HG02840 (cell line): ENCODE measurements at regions not wholly inside any gene's neighbourhood (a gene's known extent, or its start where the extent isn't known, plus 50 kb on each side); places are given as distances from the start of the nearest gene placed in this dataset.

Experiments used
- ATAC-seq: cut with Tn5 transposase; IDR thresholded peaks from one replicate; pipeline ENCODE4 v1.9.1; 2021; ENCODE audit warnings: mild to moderate bottlenecking, moderate library complexity, moderate number of reproducible peaks; ENCODE audit not compliant: unreplicated experiment, low FRiP score

DNA sequence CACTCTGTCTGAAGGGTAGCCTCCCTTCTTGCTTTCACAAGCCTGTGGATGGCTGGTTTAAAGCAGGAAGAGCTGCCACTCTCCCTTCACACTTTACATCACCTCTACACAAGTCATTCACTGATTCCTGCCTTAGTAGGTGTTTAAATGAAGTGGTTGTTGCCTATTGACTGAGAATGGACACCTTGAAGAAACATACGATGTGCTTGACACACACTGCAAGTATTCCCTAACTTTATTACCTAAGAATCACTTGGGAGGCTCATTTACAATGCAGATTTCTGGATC is 230.5 kb downstream of the PIK3R1 start:
- no peak for ATAC-seq

DNA sequence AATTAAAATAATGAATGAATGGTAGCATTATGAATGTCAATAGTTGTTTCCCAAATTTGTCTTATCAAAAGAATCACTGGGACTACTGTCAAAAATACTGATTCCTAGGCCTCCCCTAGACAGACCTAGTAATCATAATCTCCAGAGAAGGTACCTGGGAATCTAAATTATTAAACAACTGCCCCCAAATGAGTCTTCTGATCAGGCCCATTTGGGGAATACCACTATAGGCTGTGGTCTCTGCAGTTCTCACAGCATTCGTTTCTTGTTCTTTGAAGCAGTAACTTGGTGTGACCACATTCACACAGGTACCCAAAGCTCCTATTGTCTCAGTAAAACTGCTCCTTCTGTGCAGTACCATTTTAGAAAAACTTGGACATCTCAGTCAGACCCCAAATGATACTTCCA is 230.9 kb downstream of the PIK3R1 start:
- ATAC-seq, result no peak

DNA sequence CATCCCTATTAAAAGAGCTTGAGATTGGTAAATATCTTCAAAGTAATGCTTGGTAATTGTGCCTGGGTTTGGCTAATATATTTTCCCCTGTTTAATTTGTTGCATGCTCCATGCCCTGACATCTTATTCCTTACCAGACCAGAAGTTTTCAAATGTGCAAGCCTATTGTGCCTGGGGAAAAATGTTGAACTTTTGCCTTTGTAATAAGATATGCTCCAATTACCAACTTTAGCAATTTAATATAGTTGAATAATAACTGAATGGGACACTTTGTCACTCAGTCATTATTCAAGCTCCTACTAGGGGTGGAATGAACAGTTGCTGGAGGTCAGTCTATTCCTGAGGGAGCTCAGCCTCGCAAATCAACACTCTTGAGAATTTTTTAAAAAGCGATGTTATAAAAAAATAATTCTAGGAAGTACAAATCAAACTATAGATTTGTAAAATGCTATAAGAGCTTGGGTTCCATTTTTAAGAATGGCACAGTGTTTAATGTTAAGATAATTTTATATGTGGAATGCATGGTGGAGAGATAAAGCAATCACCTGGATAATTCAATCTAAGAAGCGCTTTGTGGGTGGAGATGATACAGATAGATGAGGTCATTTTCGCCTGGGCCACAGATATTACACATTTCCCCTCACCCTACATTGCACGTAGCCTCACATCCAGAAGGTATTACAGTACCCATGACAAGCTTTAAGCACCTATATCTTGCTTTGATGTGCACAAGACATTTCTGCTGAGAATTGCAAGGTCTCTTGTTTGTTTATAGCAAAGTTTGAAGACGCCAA is 231.8 kb downstream of the PIK3R1 start:
- ATAC-seq, result no peak

DNA sequence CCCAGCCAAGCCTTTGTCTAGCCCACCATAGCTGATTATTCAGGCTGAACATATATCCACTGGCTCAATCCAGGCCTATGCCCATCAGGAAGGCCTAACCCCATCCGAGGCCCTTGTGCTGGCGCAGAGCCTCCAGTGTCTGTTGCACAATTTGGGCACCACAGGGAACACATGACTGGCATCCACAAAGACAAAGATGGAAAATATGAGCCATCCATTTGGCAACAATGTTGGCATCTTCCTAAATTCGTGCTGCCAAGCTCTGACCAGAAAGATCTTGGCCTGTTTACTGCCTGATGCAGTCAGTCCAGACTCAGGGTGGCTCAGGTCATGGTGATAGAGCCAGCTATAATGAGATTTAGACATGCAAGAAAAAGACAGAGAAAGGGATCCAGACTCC is 233.8 kb downstream of the PIK3R1 start:
- no peak for ATAC-seq

DNA sequence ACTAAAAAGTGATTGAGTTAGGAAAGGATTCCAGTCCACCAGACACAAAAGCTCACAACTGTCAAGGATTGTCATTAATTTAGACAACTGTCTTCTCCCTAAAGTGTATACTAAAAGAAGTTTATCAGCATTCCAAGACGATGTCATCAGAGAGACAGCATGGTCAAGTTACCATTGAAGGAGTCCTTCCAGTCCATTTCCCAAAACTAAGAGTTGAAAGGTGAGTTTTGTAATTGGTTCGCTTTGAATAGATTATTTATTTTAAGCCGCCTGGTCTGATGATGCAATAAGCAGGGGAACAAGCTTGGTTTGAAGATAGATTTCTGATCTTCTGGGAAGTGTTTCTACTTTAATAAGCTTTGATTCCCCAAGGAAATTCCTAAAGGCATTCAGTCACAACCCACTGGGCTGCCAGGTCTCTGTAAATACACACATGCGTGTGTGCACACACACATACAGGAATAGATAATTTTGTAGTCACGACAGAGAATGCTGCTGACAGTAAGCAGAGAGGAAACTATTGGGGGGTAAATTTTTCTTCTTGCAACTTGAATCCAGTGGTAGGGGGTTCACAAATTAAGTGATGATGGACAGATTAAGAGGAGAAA is 234.8 kb downstream of the PIK3R1 start:
- ATAC-seq, result no peak

DNA sequence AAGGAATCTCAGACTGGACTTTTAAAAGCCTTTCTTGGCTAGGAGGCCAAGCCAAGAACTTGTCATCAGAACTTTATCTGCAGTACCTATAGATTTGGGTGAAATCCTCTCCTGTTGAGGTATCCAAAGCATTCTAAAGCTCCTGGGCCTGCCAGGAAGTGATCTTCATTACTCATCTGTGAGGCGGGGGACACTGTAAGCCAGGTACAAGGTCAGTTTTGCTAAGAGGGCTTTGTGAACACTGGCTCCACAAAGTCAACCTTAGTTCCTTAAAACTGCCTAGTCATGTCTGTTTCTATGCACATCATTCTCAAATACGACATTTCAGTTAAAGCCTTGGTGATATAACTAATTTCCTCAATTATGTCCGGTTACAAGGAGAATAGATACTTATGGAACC is 236.7 kb downstream of the PIK3R1 start:
- ATAC-seq, result no peak

DNA sequence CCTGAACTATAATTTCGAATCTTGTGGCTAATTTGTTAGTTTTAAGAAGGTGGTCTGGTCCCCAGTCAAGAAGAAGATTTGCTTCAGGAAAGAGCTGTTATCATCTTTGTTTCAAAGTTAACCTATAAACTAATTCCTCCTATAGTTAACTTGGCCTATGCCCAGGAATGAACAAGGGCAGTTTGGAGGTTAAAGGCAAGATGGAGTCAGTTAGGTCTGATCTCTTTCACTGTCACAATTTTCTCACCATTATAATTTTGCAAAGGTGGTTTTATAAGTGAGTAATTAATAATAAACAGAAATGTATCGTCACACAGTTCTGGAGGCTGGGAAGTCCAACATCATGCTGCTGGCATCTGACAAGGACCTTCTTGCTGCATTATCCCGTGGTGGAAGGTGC is 238.6 kb downstream of the PIK3R1 start:
- no peak for ATAC-seq

DNA sequence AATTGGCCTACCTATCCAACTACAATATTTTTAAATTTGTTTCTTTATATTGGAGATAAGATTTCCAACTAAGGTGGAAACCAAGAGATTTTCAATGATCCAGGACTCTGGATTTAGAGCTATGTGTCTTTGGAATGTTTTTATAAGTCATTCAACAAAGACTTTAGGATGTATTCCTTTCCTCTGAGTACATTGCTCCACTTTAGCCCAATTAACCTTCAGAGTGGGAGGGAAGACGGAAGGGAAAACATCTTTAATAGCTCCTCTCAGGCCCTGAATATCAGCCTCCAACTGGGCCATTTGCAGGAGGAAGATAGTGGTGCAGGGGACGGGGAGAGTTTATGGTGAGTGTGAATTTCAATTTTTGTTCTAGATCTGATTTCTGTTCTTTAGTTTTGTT is 239.2 kb downstream of the PIK3R1 start:
- no peak for ATAC-seq

DNA sequence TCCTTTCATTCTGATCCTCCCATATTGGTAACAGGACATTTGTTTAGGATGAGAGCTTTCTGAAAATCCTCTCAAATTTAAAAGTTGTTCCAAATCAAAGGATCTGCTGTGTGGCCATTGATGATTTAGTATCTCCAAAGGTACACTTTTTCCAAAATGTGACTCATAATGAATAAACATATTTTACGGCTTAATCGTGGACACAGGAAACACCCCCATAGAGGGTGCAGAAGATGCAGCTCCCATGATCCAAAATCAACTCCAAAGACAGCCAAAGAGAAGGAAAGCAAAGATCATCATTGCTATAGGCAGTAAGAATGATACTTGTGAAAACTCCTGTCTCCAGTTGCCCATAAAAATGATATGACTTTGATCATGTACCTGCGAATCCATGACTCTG is 239.7 kb downstream of the PIK3R1 start:
- ATAC-seq, result no peak

DNA sequence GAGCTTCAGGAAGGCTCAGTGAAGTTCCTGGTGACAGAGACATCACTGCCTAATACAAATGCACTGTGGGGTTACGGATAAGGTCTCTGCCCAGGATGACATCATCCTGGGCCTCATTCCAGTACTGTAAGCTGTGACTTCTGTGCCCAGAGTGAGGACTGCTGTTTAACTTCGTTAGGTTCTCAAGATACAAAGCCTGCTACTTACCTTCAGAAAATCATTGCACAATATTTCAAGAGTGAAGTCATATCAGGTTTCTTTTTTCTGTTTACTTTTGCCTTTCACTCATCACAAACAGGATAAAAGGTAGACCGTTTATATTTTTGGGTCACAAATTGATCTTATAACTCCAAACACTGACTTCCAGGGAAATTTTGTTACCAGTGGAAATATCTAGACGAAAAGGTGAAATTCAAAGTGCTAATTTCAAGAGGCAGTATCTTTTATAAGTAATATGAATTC is 241.2 kb downstream of the PIK3R1 start:
- no peak for ATAC-seq

DNA sequence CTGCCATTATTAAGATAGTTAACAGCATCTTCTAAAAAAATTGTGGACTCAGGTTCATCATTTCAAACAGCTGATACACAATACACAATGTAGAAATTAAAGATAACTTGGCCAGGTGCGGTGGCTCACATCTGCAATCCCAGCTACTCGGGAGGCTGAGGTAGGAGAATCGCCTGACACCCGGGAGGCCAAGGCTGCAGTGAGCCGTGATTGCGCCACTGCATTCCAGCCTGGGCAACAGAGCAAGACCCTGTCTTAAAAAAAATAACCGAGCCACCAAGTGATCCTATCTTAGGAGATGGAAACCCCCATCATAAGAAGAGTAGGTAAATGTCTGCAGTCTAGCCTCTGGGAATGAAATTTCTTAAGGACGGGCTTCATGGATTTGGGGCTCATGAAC is 241.7 kb downstream of the PIK3R1 start:
- ATAC-seq, result no peak

DNA sequence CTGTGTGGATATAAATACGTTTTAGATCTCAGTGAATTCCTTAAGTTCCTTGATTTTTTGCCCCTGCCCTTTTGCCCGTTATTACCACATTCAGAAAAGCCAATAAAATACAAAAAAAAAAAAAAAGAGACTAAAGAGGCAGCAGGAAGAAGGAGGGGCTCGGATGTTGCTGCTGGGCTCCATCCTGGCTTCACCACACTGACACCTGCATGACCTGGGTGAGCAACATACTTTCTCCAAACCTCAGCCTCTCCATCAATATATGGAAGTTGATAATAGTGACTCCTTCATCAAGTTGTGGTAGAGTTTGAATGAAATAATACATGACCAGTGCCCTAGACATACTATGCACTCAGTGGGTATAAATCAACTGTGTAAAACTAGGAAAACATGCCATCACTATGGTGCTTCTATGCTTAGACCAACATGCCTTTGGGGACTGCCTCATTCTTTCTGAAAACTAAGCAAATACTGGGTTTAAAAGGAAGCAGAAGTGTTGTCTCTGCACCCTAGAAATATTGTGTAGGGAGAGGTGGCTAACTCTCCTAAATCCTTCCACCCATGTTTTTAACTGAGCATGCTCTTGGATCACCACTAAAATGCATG is 243.0 kb downstream of the PIK3R1 start:
- ATAC-seq, result no peak

DNA sequence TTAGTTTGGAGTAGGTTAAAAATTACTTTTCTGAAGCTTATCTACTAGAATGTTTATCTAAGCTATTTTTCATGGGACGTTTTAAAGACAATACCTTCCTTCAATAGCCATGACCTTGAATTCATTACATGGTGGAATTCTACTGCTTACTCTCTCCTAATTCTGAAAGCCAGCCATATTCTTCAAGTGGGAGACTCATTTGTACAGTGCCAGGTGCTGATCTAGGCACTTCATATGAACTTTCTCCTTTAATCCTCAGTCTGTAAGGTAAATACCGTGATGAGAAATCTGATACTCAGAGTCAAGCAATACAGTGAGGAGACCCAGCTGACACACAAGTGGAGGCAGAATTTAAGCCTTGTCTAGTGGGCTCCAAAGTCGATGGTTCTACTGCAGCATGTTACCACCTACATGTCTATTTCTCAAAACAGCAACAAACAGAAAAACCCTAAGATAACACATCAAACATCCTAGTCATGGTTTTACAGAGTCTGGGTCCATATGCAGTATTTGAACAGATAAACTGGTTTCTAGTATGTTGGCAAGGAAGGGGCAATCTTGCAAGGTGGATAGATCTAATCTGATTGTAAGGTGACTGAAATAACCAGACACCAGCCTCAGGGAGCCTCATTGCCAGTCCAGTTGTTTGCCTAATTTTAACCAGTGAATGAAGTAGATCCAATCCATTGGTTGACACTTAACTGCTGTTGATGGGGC is 243.7 kb downstream of the PIK3R1 start:
- ATAC-seq, result no peak

DNA sequence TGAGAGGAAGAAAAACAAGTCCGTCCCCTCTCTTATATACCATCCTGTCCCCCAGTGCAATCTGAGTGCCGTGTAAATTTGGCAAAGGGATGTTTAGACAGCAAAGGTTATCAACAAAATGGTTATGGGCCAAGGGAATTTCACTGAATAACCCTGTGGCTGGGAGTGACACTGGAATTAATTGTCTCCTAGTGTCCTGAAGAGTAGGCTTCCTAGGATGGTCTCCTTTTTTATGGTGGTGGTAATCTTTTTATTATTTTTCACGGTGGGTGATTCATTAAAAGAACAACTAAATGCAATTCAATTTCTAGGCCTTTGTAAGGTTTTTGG is 244.2 kb downstream of the PIK3R1 start:
- ATAC-seq, result no peak

DNA sequence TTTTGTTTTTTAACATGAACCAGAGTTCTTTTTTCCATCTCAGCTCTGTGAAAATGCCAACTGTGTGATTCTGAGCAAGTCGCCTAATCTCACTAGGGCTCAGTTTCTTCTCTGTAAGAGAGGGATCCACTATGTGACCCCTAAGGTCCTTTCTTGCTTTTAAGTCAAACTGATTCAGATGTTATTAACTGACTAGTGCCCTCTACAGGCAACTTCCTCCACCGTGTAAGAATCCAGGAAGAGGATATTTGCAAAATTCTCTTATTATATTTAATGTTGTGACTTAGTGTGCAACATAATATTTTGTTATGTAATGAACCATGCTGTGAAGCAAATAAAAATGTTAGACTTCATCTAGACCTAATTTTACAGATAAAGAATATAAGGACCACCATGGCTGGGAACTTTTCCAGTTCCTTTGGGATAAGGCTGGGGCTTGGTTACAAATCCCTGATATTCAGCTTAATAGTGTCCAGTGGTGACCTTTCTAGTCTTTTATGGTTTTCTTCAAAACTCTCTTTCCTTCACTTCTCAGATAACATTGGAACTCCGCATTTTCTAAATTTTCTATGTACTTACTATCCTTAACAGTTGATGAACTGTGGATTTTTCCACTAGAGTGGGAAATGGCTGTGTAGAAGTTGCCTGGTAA is 244.7 kb downstream of the PIK3R1 start:
- no peak for ATAC-seq

DNA sequence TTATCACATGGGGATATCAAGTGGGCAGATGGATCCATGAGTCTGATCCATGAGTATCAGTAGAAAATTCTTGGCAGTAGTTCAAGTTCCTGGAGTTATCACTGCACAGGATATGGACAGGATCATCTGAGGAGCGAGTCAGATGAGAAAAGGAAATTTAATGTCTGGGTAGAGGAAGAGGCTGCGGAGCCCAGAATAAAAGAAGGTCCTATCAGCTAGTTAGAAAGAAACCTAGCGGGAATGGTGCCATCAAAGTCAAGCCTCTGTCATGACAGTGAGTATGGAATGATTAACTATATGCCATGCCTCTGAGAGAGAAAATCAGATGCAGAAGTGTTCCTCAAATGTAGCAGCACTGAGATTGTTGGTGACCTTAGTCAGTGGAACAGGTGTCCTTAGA is 248.1 kb downstream of the PIK3R1 start:
- ATAC-seq, result no peak

DNA sequence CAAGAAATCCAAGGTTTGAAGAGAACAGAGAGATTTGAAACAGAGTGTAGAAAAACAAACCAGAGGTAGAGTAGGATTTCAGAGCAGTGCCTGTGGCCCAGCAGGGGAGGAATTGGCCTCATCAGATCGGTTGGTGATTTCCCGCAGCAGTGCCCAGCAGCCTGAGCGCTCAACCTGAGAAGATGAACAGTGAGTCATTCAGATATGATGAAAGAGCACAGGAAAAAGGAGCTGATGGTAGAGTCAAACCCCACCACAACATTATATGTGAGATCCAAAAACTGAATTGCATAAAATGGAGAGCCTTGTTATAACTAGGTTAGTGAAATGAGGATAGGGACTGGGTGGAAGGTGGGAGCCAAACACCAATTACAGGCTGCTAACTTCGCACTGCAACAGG is 248.9 kb downstream of the PIK3R1 start:
- ATAC-seq, result no peak

DNA sequence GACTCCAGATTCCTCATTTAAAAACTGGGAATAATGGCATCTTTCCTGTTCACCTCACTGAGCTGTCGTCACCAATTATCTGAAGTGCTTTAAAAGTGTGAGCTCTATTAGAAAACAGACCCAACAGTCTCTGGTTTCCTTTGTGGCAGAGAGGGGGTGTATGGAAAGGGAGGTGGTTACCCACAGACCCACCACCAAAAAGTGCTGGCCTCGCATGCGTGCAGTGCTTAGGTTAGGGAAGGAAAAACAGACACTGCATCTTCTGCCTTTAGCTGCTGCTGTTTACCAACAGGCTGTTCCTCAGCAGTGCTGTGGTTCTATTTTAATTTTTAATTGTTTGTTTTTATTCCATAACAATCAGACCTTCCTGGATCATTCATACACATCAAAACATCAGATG is 249.6 kb downstream of the PIK3R1 start:
- no peak for ATAC-seq

DNA sequence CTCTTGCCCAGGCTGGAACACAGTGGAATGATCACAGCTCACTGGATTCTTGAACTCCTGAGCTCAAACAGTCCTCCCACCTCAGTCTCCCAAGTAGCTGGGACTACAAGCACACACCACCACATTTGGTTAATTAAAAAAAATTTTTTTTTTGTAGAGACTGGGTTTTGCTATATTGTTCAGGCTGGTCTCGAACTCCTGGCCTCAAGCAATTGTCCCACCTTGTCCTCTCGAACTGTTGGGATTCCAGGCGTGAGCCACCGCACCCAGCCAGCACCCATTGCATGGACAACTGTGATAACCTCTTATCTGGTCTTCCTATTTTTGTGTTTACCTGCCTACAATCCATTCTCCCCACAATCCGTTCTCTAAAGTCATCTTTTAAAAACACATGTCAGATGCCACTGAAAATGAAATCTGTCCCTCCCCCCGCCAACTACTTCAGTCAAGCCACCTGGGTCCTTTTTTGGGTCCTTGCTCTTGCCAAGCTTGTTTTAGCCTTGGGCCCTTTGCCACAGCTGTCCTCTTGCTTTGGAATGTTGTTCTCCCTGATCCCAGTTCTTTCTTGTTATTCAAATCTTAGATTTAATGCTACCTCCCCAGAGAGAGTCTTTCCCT is 250.5 kb downstream of the PIK3R1 start:
- no peak for ATAC-seq

DNA sequence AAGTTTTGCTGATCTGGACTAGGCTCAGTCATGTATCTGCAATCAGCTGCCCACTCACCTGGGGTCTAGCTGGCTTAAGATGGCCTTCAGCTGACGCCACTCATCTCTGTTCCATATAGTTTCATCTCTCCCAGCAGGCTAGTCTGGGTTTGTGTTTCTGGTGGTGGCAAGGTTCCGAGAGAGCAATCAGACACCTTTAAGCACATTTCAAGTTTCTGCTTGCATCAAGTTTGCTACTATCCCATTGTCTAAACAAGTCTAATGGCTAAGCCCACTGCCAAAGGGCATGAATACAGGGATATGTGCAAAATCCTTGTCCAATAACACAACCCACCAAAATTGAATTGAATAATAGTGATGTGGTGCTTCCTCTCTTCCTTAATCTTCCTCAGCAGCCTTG is 251.7 kb downstream of the PIK3R1 start:
- no peak for ATAC-seq

DNA sequence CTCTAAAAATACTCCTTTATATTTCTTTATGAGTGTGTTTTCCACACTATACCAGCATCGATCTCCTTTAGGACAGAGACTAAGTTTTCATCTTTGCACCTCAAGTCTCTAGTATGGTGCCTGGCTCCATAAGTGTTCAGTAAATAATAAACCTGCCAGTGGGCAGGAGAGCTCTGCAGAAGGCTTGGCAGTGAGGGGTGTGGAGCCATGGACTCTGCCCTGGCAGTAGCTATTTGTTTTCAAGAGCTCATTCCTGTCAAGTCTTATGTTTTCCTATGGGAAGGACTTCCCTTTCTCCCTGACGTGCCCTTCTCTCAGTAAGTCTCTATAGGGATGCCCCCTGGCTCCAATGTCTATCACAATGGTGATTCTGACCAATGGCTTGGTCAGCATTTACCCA is 252.2 kb downstream of the PIK3R1 start:
- ATAC-seq, result no peak
